ENCODE measurements at regions not wholly inside any gene's neighbourhood (a gene's known extent, or its start where the extent isn't known, plus 50 kb on each side); places are given as distances from the start of the nearest gene placed in this dataset.

DNA sequence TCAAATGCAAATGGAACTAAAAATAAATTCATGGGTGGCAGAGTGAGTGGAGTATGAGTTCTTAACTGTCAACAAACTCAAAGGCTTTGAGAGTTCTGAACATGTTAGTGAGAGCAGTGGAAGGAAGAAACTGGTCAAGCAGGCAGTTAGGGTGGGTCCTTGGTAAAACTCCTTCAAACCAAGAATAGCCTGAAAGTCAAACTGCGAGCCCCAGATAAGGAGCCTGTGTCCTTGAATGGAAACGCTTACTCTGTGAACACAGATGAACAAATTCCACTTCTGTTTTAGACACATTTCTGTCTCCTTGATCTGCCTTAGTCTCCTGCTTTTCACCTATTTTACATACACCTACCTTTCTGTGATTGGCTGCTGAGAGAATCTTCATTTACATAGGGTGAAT, 129.4 kb upstream of the PCDH18 start:
- no peak for DNase-seq

DNA sequence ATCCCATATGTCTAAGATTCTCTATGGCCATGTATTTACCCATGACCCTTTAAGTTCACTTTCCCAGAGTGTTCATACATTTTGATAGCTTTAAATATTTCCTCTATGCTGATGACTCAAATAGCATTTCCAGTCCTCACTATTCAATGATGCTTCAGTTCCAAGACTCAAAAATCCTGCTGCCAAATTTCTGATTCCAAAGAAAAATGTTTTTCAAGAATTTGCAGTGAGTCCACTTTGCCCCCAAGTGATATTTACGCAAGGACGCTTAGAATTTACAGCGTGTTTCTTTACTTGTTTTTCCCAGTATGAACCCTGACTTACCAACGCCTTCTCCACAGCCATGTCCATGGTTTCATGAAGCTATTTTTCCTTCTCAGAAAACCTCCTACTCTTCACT, 127.9 kb upstream of the PCDH18 start:
- DNase-seq, result no peak

DNA sequence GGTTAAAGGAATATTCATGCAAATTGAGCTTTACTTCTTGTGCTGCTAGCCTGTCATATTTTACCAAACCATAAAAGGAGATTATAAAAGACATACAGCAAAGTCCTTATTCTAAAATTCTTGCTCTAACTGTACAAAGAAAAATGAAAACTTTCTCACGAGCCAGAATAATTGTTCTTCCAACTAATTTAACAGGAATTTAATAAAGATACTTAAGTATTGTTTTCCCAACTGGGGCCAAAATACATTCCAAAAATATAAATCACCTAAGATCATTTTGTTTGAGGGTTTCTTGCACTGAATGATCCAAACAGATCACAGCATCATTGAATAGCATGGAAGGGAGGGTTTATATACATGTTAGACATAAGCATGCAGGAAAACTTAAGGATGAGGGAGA, 127.1 kb upstream of the PCDH18 start:
- DNase-seq, result no peak

DNA sequence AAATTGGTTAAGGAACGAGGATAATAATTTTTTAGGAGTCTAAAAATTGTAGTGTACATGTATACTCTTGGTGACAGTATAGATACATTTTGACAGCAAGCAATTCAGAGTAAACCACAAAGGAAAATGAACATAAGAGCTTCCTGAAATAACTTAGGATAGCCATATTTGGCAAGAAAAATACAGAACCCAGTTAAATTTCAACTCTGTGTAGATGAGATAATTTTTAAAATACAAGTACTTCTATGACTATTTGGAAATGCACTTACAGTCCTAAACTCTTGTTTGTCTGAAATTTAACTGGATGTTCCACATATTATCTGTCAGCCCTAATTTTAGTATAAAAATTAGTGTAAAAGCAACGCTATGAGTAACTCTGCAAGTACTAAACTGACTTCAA, 124.4 kb upstream of the PCDH18 start:
- no peak for DNase-seq

DNA sequence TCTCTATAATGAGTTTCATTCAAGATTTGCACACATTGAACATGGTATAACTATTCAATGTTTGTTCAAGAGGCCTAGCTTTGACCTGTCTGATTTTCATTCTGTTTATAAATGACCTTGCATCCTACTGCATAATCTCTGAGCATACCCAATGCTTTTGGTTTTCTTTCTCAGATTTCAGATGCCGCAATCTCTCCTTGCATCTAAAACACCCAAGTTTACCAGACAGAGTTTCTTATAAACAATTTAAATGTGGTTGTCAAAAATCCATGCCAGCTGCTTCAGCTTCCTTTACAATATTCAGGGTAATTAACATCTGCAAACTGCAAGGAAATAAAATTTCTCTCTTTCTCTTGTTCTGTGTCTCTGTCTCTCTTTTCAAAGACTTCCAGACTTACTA, 123.0 kb upstream of the PCDH18 start:
- no peak for DNase-seq

DNA sequence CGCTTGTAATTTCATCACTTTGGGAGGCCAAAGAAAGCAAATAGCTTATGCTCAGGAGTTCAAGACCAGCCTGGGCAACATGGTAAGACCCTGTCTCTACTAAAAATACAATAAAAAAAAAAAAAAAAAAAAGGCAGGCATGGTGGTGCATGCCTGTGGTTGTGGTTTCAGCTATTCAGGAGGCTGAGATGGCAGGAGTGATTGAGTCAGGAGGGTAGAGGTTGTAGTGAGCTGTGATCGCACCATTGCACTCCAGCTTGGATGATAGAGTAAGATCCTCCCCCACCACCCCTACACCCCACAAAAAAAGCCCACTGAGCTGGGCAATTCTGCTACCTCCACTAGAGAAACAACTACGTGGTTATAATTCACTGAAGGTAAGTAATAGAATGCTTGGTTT, 118.8 kb upstream of the PCDH18 start:
- no peak for DNase-seq

DNA sequence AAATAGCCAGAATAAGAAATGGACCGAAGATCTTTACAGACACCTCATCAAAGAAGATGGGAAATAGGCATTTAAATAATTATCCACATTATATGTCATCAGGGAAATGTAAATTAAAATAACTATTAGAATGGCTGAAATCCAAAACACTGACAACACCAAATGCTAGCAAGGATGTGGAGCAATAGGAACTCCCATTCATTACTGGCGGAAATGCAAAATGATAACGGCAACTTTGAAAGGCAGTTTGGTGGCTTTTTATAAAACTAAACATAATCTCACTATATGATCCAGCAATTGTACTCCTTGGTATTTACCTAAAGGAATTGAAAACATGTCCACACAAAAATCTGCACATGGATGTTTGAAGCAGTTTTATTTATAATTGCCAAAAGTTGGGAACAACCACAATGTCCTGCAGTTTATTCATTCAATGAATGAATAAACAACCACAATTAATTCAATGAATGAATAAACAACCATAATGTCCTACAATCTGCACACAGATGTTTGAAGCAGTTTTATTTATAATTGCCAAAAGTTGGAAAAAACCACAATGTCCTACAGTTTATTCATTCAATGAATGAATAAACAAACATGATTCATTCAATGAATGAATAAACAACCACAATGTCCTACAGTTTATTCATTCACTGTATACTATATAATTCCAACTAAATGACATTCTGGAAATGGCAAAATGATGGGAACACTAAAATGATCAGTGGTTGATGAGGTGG, 117.6 kb upstream of the PCDH18 start:
- no peak for DNase-seq

DNA sequence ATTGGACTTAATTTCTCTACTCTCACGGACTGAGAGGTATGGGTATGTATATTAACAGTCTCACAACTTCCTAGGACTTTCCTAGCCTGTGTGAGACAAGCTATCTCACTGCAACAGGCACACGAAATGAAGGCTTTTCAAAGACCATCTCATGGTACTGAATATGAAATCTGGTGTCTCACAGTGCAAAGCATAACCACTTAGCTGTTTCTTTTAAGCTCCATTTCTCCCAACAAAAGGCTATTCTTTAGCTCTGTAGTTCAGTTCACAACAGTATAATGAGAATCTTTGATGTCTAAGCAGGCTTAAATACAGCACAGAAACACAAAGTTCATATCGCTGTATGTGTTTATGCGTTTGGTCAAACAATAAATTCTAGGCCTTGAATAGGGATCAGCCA, 116.2 kb upstream of the PCDH18 start:
- DNase-seq, result no peak

DNA sequence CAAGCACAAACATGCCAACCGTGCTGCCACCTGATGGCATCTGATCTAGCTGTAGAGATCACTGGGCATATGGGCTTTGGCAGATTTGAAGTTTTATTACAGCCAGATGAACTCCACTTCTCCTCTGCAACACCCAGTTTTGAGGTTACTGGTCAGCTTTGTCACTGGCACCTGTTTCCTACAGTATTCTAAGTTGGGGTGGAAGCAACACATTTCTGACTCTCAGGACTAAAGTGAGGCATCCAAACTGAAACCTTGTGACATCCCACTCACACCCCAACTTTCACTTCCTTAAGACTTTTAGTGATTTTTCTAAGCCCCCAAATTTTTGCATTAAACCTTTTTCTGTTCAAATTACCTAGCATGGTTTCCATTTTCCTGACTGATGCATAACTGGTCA, 115.1 kb upstream of the PCDH18 start:
- no peak for DNase-seq

DNA sequence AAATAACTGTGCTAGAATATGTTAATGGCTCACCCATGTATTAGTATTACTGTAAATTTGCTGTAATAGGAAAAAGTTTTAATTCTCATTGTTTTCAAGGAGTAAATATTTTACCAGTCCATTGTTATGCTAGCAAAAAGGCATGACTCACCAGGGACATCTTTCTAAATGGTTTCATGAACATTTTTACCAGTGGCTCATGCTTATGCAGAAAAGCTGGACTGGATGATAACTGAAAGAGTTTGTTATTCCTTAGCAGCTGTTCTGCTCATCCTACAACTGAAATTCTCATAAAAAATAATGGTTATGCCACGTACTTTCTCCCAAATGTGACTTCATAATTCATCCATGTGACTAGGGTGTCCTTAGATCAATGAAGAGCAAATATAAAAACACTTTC, 111.9 kb upstream of the PCDH18 start:
- no peak for DNase-seq

DNA sequence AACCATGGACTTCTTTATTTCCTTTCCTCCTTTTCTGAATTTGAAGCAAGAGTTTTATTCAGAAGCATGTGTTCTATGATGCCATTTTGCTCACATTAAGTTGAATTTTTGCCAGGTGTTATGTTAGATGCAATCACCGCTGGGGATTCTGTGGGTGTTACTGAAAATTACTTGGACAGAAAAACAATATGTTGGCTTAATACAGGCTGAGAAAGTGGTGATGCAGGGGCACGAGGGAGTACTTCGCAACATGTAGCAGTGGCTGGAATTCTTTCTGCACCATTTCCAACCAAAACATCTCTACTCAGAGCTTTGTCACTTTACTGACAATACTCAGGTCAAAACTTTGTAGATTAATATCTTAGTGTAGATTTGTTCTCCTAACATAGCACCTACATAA, 109.2 kb upstream of the PCDH18 start:
- no peak for DNase-seq

DNA sequence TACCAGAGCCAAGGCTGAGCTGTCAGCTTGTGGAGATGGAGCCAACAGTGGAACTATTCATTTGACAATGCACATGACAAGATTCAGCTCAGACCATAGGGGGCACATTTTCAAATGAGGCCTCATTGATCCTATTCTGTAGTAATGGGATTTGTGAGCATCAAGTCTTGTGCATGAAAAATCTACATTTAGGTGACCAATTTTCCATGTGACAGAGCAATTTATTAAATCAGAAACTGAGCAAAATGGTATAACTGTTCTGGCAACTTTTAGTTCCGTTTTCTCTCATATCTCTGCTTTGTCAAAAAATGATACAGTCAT, 108.5 kb upstream of the PCDH18 start:
- DNase-seq, result no peak

DNA sequence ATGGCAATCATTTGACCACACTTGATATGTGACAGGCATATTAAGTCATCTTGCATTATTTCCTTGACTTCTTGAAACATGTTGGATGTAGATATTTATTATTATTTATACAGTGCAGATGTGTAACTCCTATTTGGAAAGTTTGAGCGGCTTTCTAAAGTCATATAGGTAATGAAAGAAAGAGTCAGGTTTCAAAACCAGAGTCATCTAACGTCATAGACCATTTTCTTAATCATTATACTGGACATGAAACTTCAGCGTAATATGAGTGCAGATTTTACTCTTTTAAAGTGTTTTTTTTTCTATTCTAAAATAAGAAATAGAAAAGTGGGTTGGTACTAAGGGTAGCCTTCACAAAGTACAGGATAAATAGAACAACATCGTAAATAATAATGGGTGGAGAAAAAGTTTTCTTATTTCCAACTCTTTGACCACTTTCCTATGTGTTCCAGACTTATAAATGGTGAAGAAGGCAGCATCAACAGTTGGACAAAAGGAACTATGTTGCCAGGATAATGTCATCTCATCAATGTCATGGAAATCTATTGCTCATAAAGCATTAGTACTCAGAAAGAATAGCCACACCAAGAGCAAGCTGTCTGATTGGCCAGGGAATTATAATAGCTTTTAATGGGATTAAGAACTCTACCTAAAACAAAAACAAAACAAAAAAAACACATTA, 108.0 kb upstream of the PCDH18 start:
- DNase-seq, result no peak

DNA sequence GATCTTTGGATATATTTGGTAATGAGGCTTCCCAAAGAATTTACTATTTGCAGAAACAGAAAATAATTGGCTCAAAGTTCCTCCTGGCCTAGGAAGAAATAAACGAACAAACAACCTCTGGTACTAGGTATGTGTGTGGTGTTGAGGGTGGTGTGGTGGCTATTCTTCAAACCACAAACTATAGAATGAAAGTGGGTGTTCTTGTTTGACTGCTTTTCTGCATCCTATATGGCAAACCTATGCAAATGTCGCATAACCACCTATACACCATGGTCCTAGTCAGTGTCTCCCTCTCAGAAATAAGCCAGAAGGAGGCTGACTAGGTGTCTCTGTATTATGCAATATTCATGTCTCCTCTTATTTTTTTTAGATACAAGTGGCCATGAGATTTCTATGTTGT, 106.6 kb upstream of the PCDH18 start:
- DNase-seq, result no peak

DNA sequence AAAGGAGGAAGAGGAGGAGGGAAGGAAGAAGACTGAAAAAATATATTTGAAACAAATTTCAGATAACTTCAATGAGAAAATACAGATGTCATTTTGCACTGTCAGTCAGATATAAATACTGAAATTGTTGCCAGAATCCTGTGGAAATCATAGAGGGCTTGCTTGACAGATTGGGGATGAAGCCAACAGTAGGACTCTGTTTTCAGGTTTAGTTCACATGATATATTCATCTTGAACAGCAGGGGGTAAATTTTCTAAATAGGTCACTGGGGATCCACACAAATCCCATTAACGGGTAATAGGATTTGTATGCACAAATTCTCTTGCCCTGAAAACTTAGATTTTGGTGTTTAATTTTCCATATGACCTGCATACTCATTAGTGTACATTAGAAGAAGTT, 103.3 kb upstream of the PCDH18 start:
- no peak for DNase-seq

DNA sequence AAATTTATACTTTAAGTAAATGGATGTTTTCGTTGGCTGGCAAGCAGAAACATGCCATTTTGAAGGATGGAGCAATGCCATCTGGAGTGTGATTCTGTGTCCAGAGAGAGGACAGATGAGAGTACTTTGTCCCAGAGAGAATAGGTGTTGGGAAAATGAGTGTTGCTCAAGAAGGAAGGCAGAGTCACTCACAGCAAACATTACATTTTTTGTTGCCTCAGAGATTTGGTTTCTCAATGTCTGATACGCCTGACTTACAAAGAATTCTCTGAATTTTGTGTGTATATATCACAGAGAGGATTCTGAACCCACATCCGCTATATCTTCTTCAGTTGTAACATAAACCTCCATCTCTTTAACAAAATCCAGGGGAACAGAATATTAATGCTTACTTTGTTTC, 102.8 kb upstream of the PCDH18 start:
- DNase-seq, result no peak

DNA sequence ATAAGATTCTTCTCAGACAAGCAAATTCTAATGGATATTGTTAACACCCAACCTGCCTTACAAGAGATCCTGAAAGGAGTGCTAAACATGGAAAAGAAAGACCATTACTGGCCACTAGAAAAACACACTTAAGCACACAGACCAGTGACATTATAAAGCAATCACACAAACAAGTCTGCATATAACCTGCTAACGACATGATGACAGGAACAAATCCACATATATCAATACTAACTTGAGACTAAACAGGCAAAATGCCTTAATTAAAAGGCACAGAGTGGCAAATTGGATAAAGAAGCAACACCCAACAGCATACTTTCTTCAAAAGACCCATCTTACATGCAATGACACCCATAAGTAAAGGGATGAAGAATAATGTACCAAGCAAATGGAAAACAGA, 100.5 kb upstream of the PCDH18 start:
- no peak for DNase-seq

DNA sequence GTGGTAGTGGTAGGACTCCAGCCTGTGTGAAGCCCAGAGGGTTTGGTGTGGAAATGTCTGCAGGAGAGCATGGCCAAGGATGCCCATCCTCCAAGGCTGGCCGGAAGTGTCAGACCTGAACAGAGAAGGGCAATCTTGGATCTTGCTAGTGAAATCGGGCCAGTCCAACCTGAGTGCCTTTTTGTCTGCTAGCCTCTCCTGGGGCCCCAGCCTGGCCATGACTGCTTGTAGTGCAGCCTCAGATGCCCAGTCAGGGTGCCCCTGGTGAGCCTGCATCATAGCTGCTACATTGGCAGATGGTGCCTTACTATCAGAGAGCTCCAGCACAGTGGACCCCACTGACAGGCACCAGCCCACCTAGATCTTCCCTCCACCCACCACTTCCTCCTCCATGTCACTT, 99.3 kb upstream of the PCDH18 start:
- DNase-seq, result no peak

DNA sequence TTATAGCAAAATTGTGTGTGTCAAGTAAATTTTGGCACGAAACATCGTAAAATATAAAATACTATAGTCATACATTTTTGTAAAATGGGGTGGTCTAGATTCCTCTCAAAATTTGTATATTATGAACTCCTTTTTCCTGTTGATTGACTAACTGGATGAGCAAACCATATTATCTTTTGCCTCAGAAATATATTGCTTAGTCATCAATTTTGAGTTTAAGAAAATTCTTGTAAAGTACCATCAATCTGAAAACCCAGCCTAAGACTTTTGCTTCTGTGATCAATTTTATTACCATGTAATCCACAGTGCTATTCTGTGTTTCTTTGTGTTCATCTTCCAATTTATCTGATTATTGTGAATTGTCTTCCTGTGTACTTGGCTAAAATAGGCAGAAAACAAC, 98.0 kb upstream of the PCDH18 start:
- no peak for DNase-seq

DNA sequence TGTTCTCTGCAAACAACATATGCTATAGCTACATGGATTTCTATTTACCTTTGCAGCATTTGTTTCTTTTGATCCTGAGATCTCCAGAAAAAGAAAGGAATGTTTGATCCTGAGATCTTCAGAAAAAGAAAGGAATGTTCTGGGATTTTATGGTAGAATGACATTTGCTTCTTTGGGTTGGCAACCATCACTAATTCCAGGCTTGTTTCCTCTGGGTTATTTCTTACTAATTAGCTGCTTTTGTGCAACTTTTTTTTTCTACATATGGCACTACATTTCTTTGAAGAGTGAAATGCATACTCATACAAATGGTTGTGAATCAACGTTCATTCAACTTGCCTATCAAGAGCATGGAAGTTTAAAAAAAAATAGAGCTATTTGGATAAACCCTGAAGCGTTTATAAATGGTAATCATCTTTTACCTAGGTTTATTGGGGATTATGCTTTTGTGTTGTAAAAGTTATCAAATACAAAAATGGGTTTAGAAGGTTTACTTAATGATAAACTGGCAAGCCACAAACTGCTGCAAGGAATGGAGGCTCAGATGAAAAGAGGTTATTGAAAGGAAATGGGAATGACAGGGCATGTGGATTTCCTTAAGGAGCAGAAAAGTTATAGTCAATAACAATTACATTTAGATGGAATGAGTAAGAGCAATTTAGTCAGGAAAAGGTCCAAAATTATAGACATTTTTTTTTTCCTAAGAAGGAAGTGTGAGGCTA, 95.6 kb upstream of the PCDH18 start:
- no peak for DNase-seq

DNA sequence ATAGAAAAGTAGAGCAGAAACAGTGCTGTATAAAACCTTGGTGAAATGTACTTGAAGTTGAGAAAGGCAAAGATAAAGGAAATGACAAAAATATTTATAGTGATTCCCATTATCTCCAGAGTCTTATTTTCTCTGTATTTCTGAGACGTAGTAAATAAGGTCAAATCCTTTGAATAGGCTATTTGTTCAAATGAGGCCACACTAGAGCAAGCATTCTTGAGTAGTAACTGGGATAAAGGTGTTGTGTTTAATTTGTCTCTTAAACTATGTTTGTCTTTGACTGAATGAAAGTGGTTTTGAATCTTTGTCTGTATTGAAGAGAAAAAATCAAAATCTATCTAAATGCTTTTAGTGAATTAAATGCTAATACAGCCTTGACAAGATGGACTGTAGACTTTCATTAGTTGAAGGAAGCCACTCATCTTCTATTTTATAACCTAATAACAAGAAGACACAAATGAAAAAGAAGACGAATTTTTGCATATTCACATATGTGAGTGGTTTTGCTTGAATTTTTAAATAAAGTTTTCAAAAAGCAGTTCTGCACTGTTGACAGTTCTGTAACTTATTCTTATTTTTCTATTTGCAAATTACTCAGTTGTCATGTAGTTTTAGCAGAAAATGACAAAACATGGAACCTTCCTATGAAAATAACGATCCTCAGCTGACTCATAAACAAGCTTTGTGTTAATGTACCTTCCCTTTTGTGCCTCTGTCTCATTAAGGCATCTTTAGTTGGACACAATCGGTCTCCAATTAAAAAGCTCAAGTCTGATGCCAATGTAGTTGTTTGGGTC, 94.8 kb upstream of the PCDH18 start:
- no peak for DNase-seq

DNA sequence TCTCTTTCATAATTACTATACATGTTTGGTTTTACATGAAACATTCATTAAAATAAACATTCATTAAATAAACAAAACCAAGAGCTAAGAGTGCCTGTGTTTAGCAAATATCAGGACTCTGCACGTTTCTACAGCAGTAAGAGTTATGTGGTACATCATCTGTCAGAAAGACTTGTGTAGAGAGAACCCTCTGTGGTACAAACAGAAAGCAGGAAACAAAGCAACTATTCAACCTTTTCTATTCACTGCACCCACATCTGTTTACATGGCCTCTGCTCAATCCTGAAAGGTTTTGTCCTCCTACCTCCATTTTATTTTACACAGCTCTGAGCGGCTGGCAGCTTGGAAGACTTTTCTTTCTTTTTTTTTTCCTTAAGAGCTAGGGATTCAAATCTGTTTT, 90.7 kb upstream of the PCDH18 start:
- DNase-seq, result no peak

DNA sequence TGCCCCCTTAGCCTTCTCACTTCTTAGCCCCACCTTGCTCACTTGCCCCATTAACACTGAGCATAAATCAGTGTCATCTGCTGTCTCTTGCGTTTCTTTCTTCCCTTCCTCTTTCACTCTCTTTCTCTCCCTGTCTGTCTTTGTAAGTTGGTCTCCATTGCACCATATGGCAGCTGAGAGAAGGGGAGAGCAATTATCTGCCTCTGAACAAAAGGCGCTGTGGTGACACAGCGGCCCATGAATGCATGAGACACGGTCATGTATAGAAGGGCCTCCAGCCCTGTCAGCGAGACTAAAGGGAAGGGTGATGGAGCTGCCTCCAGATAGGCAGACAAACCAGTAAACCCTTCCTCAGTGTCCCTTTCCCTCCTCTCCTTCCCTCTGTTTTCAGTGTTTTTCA, 88.8 kb upstream of the PCDH18 start:
- no peak for DNase-seq

DNA sequence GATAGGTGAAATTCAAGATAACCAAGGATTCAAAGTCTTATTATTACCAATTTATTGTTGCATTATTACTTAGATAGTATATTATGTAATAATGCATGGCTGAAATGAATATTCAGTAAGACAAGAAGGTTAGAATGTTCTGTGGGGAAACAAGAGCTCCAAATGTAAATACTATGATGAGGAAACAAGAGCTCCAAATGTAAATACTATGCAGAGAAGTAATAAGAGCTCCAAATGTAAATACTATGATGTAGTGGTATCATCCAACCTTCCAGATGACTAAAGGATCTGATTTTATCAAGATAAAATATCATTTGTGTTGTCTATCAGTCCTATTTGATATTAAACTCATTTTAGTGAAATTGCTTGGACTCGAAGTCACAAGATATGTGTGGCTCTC, 82.2 kb upstream of the PCDH18 start:
- no peak for DNase-seq
